Activated CD4-positive, alpha-beta T cell treated with anti-CD3 and anti-CD28 coated beads, Interleukin-2, amount 50 U/mL, for 4 hours (primary cell): ENCODE measurements at regions not wholly inside any gene's neighbourhood (a gene's known extent, or its start where the extent isn't known, plus 50 kb on each side); places are given as distances from the start of the nearest gene placed in this dataset.

Experiments
- DNase-seq, 2 experiments: peaks; one replicate each; pipeline ENCODE4 v3.0.0-alpha.2; 2020

DNA sequence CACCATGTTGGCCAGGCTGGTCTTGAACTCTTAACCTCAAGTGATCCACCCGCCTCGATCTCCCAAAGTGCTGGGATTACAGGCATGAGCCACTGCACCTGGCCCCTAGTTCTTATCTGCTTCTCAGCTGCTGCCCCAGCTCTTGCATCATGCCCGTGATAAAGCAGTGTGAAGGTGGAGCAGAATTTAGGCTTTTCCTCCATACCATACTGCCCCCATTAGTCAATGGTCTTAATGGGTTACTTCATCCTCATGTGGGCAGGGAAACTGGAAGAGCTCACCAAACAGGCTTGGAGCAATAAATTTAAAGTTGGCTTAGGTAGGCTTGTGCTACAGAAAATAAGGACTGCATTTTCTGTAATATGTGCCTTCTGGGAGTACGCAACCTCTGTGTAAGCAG, 636.9 kb upstream of the BOD1L1 start:
- DNase-seq, result no peak

DNA sequence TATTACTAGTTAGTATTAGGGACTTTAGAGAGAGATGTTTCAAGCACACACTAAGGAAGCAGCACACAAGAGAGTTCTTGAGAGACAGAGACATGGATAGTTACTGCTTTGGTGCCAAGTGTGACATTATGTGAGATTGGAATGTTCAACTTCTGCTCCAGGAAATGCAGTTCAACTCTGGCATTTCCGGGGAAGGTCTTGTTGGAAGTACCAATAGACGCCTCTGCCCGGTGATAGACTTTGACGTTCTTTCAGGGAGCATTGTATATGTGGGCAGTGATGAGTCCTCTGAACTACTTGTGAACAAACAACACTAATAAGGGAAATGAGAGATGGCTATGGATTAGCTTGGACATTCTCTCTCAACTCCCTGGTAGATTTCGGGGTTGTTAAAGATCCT, 638.1 kb upstream of the BOD1L1 start:
- no peak for DNase-seq

DNA sequence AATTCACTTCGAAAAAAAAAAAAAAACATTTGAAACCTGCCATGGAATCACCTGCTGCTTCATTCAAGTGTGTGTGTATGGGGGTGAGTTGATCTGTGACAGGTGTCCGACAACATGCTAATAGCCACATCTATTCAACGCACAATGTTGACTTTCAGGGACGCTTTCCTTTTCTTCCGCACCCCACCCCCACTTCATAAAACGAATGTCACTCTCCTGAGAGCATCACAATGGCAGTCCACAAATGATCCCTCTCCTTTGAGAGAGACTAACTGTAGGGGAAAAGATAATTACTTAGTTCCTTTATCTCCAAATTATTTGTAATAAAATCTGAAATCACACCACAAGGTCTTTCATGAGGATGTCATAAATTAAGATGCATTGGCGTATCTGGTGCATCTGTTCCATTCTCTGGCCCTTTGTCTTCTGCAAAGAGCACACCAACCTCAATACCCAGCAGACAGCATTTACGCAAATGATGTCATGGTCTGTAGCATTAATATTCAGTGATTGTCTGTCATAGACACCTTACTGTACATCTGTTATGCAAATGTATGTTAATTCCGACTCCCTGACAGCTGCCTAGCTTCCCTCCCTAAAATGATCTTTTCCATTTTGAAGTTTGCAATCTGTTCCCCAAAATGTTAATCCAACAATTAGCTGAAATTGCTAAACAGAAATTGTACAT, 640.0 kb upstream of the BOD1L1 start:
- no peak for DNase-seq

DNA sequence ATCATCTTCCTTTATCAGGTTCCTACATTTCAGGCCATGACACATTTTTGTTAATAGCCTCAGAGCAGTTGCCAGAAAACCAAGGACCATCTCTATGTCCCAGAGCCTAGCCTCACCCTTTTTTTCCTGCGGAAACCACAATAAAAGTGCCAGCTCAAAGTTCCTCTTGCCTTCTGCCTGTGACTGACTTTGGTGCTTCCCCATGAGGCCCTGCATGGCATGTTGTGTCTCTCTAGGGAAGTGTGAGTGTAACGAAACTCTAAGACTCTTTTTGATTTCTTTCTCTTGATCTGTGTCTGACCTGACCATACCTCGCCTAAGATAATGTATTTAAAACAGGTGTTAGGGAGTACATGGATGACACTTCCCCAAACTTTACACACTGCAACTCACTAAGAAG, 642.3 kb upstream of the BOD1L1 start:
- DNase-seq, result no peak

DNA sequence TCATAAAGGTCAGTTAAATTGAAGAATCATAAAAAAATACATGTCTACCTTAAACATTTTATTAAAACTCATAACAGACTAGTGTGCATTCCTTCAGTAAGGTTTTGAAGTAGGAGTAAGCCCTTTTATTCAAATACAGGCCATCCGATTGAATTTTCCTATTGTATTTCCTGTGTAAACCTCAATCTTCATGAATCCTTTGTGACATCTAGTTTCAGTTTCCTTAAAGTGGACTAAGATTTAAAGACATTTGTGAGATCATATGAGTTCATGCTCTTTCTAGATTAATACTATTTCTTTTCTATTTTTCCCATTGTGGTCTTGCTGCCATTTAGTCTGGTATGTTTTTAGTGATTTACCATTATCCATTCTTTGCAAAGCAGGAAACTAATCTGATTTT, 644.7 kb upstream of the BOD1L1 start:
- no peak for DNase-seq

DNA sequence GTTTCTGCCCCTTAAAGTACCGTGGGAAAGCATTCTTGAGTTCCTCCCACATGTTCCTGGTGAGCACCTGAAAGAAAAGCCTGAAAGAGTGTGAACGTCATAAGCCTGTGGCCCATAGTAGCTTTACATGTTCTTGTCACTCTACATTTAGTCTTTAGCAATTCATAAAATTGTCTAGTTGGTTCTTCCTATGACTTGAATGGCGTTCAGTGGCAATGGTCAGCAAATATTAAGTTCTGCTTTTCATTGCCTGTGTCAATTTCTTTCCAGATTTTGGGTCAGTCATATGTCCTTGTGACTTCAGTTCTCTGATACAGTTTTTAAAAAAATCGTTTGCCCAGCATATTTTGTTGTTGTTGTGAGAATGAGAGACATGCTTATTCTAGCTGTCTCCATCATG, 650.0 kb upstream of the BOD1L1 start:
- no peak for DNase-seq

DNA sequence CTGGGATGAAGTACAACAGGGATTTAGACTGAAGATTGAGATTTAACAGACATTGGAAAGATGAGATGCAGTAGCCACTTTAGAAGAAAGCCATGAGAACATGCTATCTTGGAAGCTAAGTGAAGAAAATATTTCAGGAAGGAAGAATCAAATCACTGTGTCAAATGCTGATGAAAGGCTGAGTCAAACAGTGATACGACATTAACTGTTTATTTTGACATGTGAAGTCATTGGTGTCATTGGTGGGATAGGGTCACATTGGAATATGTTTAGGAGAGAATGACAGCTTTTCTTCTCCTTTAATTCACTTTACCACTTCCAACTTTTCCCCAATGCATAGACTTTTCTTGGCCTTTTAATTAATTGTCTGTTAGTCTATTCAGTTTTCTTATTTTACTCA, 653.0 kb upstream of the BOD1L1 start:
- no peak for DNase-seq

DNA sequence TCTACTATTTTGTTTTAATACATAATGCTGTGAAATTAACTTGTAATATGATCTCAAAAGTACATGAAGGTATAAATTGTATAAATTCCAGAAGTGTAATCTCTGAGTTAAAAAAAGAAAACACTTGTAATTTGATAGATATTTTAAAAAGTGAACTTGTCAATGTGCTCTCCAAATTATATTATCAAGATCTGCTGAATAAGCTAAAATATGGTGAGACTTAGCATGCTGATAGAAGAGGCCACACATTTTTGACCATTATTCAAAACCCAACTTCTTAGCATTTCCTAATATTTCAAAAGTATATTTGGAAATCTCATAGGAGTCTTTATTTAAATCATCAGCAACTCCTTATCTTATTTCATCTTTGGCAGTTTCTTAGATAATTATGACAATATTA, 657.1 kb upstream of the BOD1L1 start:
- DNase-seq, result no peak

DNA sequence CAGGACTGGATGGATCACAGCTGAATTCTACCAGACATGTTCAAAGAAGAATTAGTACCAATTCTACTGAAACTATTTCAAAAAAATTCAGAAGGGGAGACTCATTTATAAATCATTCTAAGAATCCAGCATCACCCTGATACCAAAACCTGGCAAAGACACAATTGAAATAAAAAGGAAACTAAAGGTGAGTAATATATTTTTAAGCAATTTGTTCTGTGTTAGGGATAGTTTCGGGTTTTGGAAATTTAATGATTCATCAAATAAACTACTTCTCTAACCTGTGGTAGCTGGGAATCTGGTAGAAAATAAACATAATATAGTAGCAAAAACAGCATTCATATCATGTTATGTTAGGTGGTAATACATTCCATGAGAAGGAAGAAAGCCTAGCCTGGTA, 662.2 kb upstream of the BOD1L1 start:
- no peak for DNase-seq

DNA sequence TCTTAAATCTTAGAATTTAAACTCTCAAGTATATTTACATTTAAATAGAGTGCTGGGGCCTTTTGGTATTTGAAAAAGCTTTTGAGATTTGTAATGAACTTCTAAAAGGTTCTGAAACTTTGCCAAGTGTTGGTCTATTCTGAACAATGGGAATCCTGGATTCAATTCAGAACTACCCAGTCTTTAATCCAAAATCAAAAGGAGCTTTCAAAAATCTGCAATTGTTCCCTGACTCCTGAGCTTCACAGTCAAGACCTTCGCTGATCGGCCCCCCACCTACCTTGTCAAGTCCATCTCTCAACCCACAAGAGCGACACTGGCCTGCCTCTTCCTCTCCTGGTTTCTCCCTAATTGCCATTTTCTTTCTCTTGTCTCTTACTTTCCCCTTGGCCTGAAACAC, 666.1 kb upstream of the BOD1L1 start:
- no peak for DNase-seq

DNA sequence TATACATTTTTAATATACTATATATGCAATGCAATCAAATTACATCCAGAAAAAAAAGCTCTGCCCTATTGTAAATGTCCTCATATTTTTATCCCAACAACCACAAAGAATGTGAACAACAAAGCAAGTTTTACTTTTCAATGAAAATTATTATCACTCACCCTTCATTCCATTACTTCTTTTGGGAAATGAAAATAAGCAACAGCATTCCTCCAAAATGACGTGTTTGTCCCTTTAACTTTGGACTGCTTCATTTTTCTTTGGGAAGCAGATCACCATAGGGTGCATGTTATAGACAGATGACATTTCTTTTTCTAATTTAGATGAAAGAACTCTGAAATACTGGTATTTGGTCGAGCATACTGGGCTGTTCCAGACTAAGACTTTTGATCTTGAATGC, 667.1 kb upstream of the BOD1L1 start:
- DNase-seq, result no peak

DNA sequence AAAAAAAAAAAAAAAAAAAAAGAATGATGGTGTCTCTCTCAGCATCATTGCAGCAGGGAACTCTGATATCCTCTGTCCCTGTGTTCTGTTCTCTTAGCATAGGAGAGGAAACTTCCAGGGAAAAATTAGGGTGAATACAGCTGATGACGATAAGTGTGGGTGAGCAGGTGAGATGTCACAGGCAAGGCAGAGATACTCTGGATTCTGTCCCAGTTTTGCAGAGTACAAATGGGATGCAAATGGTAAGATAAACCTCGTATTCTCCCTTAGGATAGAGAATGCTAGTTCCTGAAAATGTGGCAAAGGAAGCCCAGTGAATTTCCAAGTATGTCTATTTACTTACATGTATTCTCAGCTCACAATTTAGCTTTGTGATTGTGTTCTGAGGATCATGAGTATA, 671.6 kb upstream of the BOD1L1 start:
- DNase-seq, result no peak

DNA sequence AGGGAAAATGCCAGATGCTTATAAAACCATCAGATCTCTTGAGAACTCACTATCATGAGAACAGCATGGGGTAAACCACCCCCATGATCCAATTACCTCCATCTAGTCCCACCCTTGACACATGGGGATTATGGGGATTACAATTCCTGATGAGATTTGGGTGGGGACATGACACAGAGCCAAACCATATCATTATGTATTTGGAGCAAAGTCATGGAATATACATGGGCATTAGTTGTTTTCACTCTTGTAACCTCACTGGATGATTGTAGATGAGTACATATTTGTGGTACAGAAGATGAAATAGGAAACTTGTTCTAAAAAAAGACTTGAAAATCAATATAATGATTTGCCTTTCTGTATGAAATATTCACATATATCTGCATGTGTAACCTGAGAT, 674.5 kb upstream of the BOD1L1 start:
- DNase-seq, result no peak

DNA sequence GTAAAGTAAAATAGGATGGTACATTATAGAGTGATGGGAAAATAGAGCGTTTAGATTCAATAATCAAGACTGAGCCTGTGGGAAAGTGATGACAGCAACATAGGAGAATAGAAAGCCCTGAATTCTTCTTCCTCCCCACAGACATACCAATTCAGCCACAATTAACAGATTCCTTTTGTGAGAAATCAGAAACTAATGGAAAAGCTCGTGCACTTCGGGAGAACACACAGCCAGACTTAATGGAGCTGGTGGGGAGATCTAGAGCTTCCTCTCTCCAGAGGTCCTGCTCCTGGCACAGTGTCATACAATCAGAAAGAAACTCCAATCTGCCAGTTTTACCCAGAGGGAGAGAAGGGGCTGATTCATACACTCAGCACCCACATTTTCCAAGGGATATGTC, 676.3 kb upstream of the BOD1L1 start:
- DNase-seq, result no peak

DNA sequence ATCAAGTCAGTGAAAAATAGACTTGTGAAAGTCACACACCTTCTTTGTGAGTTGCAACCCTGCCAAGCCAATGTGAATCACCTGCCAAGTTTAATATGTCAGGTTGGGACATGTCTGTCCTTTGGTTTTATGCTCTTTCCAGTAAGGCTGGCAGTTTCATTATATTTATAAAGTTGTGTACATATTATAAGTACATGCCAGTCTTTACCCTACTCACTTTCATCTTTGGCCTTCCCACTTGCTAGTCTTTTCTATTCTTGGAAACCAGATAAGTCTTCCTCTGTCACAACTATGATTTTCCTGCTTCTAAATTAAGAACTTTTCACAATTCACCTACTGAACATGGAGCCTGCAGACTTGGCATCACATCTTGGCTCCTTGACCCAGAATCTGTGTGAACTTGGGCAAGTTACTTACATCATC, 680.7 kb upstream of the BOD1L1 start:
- no peak for DNase-seq

DNA sequence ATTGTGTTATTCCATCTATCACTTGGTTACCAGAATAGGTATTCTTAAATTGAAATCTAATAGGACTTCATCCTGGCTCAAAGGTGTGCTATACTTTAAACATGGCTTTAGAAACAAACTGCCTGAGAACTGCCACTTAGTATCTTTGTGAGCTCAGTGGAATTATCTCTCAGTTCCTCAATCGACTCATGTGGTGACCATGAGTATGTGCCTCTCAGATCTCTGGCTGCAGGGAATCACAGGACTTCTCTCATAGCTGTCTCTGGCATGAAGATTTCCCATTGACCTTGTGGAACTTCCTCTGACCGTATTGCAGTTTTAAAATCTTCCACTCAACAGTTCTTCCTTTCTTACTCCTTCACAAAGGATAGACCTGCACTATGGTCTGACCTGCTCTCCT, 681.9 kb upstream of the BOD1L1 start:
- DNase-seq, result no peak

DNA sequence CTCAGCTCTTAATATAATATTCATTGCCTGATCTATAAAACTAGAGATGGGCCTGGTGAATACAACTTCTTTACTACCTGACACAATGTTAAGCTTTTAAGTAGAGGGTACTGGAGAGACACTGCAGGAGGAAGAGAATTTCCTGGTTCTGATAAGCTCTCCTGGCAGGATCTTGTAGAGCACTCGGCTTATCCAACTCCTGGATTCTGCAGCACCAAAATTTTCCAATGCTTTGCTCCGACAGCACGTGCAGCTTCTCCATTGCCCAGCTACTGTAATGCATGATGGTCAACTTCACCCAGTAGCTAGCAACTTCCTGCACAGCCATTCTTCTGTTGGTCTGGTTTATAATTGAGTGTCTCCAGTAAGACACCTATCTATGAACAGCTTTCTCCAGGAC, 686.2 kb upstream of the BOD1L1 start:
- DNase-seq, result no peak

DNA sequence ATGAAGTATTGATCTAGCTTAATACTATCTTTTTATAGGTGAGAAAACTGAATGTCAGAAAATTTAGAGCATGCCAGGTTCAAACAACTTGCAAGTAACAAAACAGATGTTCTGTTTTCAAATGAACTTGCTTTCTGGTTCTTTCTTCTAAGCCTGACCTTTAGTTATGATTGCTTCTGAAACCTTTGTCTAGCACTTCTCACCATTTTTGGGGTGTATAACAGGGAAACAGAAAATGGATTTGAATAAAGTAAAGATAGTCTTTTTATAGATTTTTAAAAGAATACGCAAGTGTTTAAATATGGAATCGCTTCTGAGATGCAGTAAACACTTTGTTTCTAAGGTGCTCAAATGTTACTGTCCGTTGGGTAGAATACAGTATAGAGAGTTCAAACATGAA, 687.2 kb upstream of the CPEB2 start:
- no peak for DNase-seq

DNA sequence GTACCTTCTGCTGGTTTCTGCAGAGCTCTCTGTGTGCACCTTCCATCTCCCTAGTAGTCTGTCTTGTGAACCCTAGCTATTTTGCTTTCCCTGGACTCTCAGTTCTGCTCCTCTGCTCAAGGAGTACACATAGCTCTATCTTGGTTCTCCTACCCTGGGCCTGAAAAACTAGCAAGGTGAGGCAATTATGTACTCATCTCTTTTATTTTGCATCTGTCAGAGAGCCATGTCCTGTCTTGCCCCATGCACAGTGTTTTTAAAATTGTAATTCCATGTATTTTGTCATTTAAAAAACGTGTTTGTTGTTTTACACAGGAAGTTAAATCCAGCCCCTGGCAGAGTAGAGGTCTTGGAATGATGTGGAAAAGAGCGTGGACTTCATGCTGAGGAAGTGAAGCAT, 684.9 kb upstream of the CPEB2 start:
- DNase-seq, result no peak

DNA sequence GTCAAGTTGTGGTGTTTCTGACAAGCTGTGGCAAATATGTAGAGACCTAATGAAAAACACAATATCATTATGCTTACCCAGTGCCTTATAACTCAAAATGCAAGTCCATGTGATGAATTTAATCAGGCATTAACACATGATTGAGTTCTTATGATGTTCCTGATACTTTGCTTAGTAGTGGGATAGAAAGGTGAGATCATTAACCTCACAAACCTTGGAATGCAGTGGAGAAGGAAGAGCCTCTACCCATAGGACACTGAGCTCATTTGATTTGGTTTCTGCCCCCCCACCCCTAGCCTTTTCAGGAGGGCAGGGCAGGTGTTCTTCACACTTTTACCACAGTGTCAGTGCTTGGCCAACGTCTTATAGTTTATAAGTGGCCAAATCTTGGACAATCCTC, 683.6 kb upstream of the CPEB2 start:
- DNase-seq, result no peak

DNA sequence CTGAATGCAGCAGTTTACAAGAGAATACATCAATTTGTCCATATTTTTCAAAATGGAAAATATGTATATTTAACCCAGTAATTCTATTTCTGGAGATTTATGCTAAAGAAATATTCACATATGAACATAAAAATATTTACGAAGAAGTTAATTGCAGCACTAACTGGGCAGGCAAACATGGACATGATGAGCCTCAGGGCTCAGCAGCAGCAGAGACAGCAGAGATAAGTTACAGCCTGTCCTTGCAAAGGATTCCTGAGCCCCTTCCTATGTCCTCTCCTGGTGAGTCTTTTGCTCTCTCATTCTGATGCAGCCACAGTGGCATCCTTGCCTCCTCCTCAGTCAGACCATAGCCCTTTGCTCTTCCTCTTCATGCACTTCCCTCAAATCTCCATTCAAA, 680.6 kb upstream of the CPEB2 start:
- no peak for DNase-seq

DNA sequence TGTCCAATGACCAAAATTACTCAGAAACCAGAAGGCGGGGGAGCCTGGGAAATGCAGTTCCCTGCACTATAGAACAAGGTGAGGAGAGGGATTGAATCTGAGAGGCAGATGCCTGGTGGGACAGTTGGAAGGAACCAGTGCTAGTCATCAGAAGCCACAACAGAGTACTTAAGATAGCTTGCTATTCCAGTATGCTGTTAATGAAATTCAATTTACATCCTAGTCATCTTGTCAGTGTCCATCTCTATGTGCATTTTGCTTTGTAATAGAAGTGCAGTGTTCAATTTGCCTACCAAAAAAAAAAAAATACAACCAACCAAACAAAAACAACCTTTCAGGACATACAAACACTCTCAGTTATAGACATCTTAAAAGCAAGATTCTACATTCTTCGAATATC, 679.1 kb upstream of the CPEB2 start:
- DNase-seq, result no peak

DNA sequence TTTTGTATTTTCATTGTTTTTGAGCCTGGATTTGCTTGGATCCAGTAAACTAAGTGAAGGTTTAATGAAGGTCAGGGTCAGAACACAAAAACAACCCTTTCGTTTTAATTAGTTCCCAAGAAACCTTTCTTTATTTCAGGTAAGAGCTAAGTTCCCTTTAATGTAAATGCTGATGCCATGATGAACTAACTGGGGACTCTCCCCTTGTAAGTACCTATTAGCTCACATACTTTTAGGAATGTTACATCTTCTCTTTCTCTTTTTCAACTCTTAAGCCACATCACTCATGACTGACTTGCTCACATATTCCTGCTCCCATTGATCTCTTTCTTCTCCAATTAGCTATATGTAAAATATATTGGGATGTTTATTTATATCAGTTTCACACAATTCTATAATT, 673.1 kb upstream of the CPEB2 start:
- no peak for DNase-seq

DNA sequence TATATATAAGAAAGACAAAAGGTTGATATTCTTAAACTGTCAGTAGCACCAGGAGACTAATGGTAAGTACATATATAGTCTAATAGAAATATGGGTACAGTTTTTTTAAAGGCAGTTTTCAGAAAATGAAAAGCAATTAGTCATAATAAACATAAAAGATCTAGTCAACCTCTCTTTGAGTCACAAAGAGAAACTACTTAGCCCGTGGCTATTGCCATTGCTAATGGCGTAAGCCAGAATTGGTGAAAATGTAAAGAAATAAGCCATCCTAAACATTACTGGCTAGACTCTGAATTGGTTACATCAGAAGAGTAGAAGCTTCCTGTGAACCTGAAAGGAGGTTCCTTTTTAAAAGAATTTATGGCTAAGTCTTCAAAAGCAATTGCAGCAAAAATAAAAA, 668.7 kb upstream of the CPEB2 start:
- DNase-seq, result no peak

DNA sequence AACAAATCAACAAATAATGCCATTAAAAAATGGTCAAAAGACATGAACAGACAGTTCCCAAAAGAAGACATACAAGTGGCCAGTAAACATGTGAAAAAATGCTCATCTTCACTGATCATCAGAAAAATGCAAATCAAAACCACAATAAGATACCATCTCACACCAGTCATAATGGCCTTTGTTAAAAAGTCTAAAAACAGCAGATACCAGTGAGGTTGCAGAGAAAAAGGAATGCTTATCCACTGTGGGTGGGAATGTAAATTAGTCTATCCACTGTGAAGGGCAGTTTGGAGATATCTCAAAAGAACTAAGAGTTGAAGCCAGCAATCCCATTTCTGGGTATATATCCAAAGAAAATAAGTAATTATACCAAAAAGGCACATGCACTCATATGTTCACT, 668.1 kb upstream of the CPEB2 start:
- no peak for DNase-seq

DNA sequence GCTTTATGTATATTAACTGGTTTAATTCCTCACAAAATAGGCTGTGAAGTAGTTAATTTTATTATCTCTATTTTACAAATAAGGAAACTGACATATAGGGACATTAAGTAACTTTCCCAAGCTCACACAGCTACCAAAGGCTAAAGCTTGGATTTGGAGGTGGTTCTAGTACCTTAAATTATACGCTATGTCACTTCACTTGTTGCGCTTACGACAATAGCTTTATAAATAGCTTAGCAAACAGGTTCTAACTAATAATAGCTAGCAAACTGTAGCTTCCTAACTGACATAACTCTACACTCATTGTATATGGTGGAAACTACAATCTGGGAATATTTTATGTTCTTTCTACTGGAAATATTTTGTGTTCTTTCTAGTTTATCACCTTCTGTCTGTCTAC, 666.4 kb upstream of the CPEB2 start:
- no peak for DNase-seq
